HG03064 (cell line): ENCODE measurements at regions not wholly inside any gene's neighbourhood (a gene's known extent, or its start where the extent isn't known, plus 50 kb on each side); places are given as distances from the start of the nearest gene placed in this dataset.
"Not testable (repeated sequence)": the region's sequence is repeated elsewhere in the genome, so short reads cannot be mapped to it uniquely, and the experiment has no call there.

Experiments used
- ATAC-seq: cut with Tn5 transposase; IDR thresholded peaks from one replicate; pipeline ENCODE4 v1.9.1; 2021; ENCODE audit warnings: low read depth; ENCODE audit not compliant: unreplicated experiment

- ATAC-seq, result no peak
Measured at GRCh38 chr13:50376895-50377575, 361.8 kb downstream of the KCNRG start.

GRCh38 chr13:50377726-50378270 is 362.6 kb downstream of the KCNRG start:
- ATAC-seq, result no peak

- ATAC-seq, result no peak
Measured at GRCh38 chr13:50378509-50379044, 363.3 kb downstream of the KCNRG start.

GRCh38 chr13:50379584-50379983 is 364.3 kb downstream of the KCNRG start:
- no peak for ATAC-seq

- ATAC-seq, result no peak
Measured at GRCh38 chr13:50380905-50381304, 365.7 kb downstream of the KCNRG start.

- ATAC-seq, result no peak
Measured at GRCh38 chr13:50382511-50382910, 367.3 kb downstream of the KCNRG start.

GRCh38 chr13:50382951-50383350 is 367.7 kb downstream of the KCNRG start:
- ATAC-seq, result no peak

GRCh38 chr13:50384724-50385123 is 369.5 kb downstream of the KCNRG start:
- ATAC-seq, result no peak

- no peak for ATAC-seq
Measured at GRCh38 chr13:50386541-50387050, 371.4 kb downstream of the KCNRG start.

GRCh38 chr13:50387051-50387581 is 371.9 kb downstream of the KCNRG start:
- ATAC-seq, result no peak

GRCh38 chr13:50388481-50388880 is 373.2 kb downstream of the KCNRG start:
- no peak for ATAC-seq

- ATAC-seq, result no peak
Measured at GRCh38 chr13:50389726-50390125, 374.5 kb downstream of the KCNRG start.

GRCh38 chr13:50390503-50391248 is 375.4 kb downstream of the KCNRG start:
- ATAC-seq, result no peak

GRCh38 chr13:50392977-50393376 is 377.7 kb downstream of the KCNRG start:
- ATAC-seq, result no peak

- no peak for ATAC-seq
Measured at GRCh38 chr13:50393628-50394027, 378.4 kb downstream of the KCNRG start.

GRCh38 chr13:50396001-50396400 is 380.8 kb downstream of the KCNRG start:
- ATAC-seq, result no peak

- ATAC-seq, result not testable (repeated sequence)
Measured at GRCh38 chr13:50396618-50397017, 381.4 kb downstream of the KCNRG start.

- no peak for ATAC-seq
Measured at GRCh38 chr13:50400035-50400726, 384.9 kb downstream of the KCNRG start.

- ATAC-seq, result no peak
Measured at GRCh38 chr13:50401049-50401505, 385.8 kb downstream of the KCNRG start.

- ATAC-seq, result no peak
Measured at GRCh38 chr13:50401721-50402465, 386.6 kb downstream of the KCNRG start.
